GM21723 (cell line): ENCODE measurements at regions not wholly inside any gene's neighbourhood (a gene's known extent, or its start where the extent isn't known, plus 50 kb on each side); places are given as distances from the start of the nearest gene placed in this dataset.

Experiments
- ATAC-seq: cut with Tn5 transposase; IDR thresholded peaks from one replicate; pipeline ENCODE4 v1.9.1; 2021; ENCODE audit warnings: mild to moderate bottlenecking, moderate library complexity; ENCODE audit not compliant: unreplicated experiment

DNA sequence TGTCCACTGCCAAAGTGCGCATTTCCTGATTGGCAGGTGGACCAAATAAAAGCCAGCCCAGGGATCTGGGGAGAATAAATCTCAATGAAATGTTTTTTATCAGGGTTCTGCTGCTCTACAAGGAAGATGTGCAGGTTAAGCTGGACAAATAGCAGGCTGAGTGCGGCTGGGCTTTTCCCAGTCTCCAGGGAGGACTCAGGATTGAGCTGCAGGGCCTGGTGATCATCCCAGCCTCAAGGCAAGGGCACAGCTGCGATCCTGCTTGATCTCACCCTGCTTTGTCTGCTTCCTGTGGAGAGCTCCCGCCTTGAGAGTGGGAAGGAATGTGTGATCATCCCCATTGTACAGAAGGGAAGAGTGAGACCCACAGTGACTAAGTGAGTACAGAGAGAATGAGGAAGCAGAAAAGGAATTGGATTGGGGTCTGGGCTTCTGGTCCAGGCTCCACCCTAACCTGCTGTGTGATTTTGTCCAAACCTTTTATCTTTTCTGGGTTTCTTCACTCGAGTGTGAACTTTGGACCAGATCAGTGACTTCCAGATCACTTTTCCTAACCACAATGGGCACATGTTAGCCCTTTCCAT, 75.3 kb upstream of the CRHR1 start:
- ATAC-seq, result no peak

DNA sequence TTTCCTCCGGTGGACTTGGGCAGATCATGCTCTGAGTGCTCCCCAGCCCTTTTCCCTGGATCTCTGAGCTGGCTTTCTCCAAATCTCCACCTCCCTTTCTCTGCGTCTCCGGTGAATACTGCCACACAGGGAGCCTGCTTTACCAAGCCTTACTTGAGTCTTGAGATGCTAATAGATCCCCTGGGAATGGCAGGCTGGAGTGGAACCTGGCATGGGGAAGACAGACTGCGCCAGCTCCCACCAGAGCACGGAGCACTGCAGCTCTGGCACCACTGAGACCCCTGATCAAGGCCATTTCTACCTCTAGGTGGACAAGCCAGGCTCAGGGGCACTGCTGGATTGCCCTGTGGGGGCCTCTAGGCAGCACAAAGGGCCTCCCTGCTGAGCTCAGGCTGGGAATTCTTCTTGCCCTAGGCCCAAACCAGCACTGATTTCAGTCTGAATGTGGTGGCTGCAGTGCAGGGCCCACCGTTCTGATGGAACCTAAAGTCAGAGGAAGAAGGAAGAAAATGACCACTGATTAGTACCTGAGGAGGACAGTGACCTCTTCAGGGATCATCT, 74.3 kb upstream of the CRHR1 start:
- no peak for ATAC-seq

DNA sequence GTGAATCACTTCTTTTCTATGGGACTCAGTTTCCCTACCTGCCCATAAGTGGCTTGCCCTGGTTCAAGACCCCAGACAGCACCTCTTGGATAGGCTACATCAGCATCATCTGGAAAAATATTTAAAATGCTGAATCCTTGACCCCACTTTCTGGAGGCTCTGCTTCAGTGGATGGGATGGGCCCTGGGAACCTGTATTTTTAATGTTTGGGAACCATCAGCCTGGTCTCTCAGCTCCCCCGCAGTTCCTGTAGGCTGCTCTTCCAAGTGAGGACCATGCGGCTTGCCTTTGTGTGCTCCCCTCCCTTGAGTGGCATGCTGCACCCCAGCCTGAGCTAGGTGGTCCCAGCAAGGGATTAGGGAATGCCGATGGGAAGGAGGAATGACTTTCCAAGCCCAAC, 68.3 kb upstream of the CRHR1 start:
- no peak for ATAC-seq

DNA sequence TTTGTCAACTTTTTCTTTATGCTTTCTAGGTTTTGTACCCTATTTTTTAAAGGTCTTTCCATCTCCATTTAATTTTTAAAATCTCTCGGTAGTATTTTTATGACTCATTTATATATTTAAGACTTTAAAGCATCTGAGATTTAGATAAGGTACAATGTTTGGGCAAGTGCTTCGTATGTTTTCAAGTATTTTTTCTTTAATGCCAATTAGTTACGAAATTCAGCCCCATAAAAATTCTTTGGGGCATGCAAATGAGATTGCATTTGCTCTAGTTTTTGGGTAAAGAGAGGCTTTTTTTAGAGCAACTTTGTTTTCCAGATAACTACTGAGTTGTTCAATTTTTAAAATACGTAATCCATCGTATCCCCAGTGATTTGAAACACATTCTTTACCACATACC, 65.3 kb upstream of the CRHR1 start:
- ATAC-seq, result no peak

DNA sequence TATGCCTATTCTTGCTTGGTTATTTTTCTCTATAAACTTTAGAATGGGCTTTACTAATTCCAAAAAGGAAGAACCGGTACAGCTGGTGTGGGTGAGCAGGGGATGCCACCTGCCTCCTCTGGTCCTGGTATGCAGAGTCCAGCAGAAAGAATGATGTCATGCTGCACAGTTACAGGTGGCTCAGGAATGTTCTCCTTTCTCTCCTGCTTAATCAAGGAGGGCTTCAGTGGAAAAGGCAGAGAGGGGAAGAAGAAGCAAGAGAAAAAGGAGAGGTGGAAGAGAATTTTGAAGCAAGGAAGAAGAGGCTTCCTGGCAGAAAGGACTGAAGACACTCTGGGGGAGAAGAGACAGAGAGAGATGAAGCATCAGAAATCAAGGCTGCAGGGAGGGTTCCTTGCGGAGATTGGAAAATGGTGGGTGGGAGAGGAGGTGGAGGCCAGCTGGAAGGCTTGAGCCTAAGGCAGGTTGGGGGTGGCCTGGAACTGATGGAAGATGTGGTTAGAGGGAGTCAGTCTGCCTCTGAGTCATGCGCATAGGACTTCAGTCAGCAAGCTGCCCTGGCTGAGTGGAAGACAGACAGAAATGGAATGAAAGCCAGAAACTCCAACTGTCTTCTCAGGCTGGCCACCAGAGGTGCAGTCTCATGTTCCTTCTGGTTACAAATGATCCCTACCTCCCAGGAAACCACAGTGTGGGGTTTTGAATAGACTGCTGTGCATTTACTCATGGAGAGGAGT, 64.6 kb upstream of the CRHR1 start:
- ATAC-seq, result no peak

DNA sequence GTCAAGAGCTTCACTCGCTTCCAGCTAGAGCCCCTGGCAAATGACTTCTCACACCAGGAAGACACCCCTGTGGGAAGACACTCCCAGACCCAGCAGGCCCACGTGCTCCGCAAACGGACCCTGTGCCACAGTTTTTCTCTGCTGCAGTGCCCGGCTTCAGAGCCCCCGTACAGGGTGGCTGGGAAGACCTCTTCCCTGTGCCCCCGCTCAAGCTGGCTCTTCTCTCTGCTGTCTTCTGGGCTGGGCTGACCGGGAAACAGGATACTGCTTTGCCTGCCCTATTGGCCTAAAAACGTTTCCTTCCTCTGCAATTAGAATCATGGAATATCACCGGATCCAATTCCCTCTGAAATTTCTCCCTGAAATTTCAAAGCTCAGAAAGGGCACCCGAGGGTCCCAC, 63.7 kb upstream of the CRHR1 start:
- no peak for ATAC-seq

DNA sequence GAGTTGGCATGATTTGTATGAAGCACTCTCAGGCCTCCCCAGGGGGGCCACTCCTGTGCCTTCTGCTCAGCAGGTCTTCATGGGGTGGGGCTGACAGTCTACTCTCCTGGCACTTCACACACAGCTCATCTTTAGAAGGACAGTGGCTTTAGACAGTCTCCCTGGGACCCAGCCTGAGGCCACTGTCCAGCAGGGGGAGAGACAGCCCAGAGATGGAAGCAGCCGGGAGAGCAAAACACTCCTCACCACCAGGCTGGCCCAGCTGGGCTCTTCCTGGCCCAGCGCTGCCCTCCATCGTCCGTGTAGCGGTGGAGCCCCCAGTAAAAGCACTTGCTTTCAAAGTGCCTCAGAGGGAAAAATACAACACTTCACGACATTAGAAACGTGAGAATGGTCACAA, 62.0 kb upstream of the CRHR1 start:
- no peak for ATAC-seq

DNA sequence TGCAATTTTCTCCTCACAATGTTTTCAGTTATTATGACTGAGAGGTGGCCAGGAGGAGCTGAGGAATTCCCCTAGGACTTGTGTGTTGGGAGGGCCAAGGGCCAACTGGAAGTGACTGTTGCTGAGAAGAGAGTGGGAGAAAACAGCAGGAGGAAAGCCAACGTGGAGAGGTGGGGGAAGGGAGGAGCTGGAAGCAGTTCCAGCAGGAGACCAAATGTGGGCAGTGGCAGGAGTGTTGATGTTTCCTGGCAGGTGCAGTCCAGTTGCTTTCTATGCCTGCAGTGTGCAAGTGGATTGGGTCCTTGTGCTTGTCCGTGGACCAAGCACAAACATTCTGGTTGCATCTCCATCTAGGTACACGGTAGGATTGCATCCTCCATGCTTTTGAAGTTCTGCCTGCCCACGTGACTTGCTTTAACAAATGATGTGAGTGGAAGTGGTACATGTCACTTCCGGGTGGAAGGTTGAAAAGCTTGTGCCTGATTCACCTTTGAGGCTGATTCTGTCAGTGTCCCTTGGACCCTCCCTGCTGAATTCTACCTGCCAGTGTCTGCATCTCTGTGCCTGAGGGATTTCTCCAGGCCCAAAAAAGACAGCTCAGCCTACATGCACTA, 54.7 kb upstream of the CRHR1 start:
- ATAC-seq, result no peak

DNA sequence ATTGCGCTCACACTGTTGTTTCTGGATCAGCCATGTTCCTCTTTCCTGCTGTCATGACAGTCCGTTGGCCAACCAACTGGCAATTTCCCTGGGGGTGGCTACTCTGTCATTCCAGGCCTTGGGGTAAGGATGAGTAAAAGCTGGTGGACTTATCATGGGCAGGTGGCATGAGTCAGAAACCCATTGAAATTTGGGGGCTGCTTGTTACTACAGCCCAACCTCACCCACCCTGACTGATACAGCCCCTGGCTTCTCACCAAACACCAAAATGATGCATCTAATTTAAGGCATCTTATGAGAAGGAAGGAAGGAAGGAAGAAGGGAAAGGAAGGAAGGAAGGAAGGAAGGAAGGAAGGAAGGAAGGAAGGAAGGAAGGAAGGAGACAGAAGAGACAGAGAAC, 53.9 kb upstream of the CRHR1 start:
- ATAC-seq, result no peak

DNA sequence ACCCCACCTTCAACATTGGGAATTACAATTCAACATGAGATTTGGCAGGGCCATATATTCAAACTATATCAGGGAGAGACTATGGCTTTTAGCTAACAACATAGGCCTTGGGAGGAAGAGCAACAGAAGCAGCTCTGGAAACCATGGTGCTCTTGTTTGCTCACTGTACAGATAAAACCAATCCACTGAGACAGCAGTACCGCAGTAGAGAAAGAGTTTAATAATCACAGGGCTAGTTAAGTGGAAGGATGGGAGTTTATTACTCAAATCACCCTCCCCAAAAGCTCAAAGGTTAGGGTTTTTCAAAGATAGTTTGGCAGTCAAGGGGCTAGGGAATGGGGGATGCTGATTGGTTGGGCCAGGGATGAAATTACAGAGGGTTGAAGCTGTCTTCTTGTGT, 52.7 kb upstream of the CRHR1 start:
- no peak for ATAC-seq

DNA sequence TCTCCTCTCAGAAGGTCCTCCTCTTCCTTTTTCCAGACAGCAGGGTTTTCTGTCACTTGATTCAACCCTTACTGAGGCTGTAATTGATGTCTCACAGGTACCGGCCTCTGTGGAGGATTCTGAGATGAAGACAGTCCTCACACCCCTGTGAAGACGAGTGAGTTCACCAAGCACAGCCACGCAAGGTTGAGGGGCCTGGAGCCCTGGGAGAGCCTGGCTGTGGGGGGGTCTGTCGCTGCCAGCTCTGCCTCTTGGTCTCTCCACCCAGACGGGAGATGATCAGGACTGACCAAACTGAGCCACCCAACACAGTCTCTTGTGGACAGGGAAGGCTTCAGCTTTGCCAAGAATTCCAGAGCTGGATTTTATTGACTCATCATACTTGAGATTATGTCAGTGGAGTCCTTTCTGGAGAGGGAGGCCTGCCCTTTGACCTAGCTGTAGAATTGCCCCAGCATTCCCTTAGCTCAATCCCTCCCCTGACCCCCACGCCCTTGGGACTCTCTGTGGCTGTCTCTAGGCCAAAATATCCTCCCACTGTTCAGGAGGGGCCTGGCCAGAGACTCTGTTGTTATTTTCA, 51.1 kb upstream of the CRHR1 start:
- ATAC-seq, result no peak

DNA sequence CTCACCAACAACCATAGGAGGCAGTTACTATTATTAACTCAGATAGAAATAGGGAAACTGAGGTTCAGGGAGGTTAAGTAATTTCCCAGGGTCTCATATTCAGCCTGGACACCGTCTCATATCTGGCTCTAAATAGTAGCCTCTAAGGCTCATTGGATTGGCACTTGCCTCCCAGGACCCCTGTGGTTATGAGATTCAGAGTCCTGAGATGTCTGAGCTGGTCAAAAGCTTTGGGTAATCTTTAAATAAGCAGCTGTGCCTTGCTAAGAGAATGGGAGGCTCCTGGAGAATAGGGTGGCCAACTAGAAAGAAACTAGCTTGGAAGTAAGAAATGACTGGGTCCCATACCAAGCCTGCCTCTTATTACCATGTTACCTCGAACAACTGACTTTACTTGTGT, 50.3 kb upstream of the CRHR1 start:
- ATAC-seq, result no peak
